ENCODE measurements at regions not wholly inside any gene's neighbourhood (a gene's known extent, or its start where the extent isn't known, plus 50 kb on each side); places are given as distances from the start of the nearest gene placed in this dataset.
"Not testable (repeated sequence)": the region's sequence is repeated elsewhere in the genome, so short reads cannot be mapped to it uniquely, and the experiment has no call there.

DNA sequence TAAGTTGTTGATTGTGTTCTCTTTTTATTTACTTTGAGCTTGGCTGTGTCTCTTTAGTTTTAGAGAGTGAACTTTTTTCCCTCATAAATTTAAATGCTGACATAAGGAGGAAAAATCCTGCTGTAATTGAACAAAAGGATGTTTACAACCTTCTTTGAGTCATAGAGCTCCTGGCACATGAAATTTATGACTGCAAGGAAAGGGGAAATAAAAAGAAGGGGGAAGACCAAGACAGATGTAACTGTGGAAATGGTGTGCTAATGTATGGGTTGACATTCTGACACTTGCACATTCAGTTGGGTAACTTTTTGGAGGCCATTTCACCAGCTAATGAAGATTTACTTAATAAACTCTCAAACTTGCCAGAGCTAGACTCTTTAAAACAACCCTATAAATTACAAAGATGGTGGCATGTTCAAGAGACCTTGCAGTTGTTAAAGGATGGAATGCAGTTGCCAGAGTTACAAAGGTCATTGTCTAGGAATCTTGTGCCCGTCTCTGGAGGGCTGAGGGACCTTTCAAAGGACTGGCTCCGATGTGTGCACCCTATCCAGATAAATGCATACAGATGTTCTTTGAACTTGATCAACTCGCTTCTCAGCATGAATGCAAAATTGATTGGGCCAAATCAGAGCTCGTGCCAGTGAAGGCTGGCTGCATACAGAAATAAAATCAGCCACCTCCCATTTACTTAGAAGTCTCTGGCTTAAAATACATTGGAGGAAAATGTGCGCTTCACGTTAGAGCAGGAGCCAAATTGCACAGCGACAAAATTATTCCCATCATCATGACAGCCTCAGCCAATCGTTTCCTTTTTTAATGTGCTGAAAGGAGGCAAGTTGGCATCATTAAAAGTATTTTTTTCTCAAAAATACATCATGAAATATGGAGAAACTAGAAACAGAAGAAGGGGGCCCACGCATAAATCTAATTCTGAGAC is 289.0 kb upstream of the XYLT1 start:
- in situ Hi-C loops (cut with HindIII; ENCODE audit: low sequenced_read_pairs), result no loop called here

- in situ Hi-C loops (cut with HindIII; ENCODE audit: low sequenced_read_pairs), result no loop called here
These were observed 287.0 kb upstream of the XYLT1 start for GRCh38 chr16:17757808-17758207.

GRCh38 chr16:17755158-17755557 is 284.4 kb upstream of the XYLT1 start:
- in situ Hi-C loops (cut with HindIII; ENCODE audit: low sequenced_read_pairs), result no loop called here

GRCh38 chr16:17753434-17753833 is 282.7 kb upstream of the XYLT1 start:
- in situ Hi-C loops (cut with HindIII; ENCODE audit: low sequenced_read_pairs), result no loop called here

GRCh38 chr16:17749706-17750105 is 278.9 kb upstream of the XYLT1 start:
- in situ Hi-C loops (cut with HindIII; ENCODE audit: low sequenced_read_pairs), result no loop called here

- in situ Hi-C loops (cut with HindIII; ENCODE audit: low sequenced_read_pairs), result no loop called here
These were observed 277.4 kb upstream of the XYLT1 start for GRCh38 chr16:17748044-17748719.

DNA sequence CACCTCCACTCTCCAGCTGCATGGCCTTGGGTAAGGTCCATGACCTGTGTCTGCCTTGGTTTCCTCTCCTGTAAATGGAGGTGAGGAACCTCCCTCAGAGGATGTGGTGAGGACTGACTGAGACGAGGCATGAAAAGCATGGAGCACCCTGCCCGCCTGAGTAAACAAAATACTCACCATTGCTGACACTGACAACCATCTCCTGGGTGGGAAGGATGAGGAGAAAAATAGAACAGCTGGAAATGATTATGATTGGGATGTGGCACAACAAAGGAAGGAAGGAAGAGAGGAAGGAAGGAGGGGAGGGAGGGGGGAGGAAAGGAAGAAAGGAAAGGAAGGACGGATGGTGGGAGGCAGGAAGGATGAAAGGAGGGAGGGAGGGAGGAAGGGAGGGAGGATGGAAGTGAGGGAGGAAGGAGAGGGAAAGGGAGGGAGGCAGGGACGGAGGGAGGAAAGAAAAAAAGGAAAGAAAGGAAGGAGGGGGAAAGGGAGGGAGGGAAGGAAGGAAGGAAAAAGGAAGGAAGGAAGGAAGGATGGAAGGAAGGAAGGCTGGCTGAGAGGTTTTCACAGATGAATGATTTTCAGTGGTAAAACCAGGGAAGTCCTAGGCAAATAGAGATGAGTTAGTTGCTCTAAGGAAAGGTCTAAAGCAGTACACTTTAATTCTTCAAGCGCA is 276.5 kb upstream of the XYLT1 start:
- in situ Hi-C loops (cut with HindIII; ENCODE audit: low sequenced_read_pairs), result no loop called here

- in situ Hi-C loops (cut with HindIII; ENCODE audit: low sequenced_read_pairs), result no loop called here
These were observed 274.3 kb upstream of the XYLT1 start for GRCh38 chr16:17744921-17745572.

GRCh38 chr16:17743578-17743977 is 272.8 kb upstream of the XYLT1 start:
- in situ Hi-C loops (cut with HindIII; ENCODE audit: low sequenced_read_pairs), result no loop called here

DNA sequence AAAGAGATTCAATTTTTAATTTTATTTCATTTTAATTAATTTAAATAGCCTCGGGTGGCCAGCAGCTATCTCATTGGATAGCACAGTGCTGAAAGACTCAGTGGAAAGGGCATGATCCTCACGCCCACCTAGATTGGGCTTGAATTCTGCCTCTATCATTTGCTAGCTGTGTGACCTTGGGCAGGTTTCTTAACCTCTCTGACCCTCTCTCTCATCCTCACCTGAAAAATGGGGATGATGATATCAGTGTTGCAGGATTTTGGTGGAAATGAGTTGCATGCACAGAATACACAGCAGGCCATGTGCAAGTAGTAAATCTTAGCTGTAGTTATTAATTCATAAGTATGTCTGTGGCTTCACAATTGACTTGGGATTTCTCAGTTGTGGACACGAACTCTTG is 272.4 kb upstream of the XYLT1 start:
- in situ Hi-C loops (cut with HindIII; ENCODE audit: low sequenced_read_pairs), result no loop called here

DNA sequence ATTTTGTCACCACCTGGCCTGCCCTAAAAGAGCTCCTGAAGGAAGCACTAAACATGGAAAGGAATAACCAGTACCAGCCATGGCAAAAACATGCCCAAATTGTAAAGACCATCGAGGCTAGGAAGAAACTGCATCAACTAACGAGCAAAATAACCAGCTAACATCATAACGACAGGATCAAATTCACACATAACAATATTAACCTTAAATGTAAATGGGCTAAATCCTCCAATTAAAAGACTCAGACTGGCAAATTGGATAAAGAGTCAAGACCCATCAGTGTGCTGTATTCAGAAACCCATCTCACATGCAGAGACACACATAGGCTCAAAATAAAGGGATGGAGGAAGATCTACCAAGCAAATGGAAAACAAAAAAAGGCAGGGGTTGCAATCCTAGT is 264.3 kb upstream of the XYLT1 start:
- in situ Hi-C loops (cut with HindIII; ENCODE audit: low sequenced_read_pairs), result not testable (repeated sequence)

DNA sequence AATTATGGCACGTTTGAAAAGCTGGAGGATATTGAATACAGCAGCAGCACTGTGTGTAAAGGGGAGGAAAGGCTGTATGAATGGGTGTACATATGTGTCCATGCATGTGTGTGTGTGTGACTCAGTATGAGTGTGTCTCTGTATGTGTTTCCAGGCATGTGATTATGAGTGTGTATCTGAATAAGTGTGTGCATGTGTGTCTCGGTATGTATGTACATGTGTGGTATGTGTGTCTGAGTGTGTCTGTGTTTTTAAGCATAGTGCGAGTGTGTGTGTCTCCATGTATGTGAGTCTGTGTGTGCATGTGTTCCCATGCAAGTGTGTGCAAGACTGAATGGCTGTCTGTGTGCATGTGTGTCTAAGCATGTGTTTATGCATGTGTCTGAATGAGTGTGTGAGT is 259.1 kb upstream of the XYLT1 start:
- in situ Hi-C loops (cut with HindIII; ENCODE audit: low sequenced_read_pairs), result no loop called here

DNA sequence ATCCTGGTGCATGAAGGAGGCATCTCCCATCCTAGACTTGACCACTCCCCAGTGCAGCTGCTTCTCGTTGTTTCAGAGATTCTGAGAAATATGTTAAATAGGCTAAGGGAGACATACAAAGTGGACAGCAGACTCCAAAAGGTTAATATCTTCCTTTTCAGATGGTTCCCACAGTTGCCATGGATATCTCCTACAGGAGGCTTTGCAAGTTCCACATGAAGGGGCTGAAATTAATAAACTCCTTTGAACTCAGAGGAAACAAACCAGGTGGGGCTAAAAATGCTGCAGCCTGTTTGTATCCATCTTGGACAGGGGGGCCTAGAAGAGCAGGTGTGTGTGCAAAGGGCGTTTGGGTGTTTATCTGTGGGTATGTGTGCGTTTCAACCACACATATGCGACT is 257.4 kb upstream of the XYLT1 start:
- in situ Hi-C loops (cut with HindIII; ENCODE audit: low sequenced_read_pairs), result no loop called here

- in situ Hi-C loops (cut with HindIII; ENCODE audit: low sequenced_read_pairs), result no loop called here
These were observed 253.6 kb upstream of the XYLT1 start for GRCh38 chr16:17724242-17724898.

- in situ Hi-C loops (cut with HindIII; ENCODE audit: low sequenced_read_pairs), result no loop called here
These were observed 252.9 kb upstream of the XYLT1 start for GRCh38 chr16:17723531-17724134.

DNA sequence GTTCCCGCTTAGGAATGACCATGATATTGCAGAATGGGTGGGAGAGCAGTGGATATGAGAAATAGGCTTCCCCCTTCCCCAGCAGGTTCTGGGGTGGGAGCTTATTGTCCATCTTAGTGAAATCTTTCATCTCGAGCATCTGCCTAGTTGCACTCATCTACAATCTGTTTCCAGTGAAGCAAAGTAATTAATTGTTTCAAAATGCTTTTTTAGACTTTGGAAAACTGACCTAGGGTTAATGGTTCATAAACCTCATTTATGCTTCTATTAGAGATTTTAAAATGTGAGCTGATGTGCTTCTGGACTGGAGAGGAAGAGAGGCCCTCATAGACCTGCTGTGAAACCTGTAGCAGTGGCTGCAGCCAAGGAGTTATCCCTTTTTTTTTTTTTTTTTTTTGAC is 247.7 kb upstream of the XYLT1 start:
- in situ Hi-C loops (cut with HindIII; ENCODE audit: low sequenced_read_pairs), result no loop called here

- in situ Hi-C loops (cut with HindIII; ENCODE audit: low sequenced_read_pairs), result no loop called here
These were observed 235.1 kb upstream of the XYLT1 start for GRCh38 chr16:17705847-17706246.

GRCh38 chr16:17696616-17697015 is 225.9 kb upstream of the XYLT1 start:
- in situ Hi-C loops (cut with HindIII; ENCODE audit: low sequenced_read_pairs), result loop anchor here (5.0 kb wide), 1 partner anchor 39 kb away; no protein-coding TSS in a partner anchor

- in situ Hi-C loops (cut with HindIII; ENCODE audit: low sequenced_read_pairs), result no loop called here
These were observed 221.7 kb upstream of the XYLT1 start for GRCh38 chr16:17692484-17692883.

DNA sequence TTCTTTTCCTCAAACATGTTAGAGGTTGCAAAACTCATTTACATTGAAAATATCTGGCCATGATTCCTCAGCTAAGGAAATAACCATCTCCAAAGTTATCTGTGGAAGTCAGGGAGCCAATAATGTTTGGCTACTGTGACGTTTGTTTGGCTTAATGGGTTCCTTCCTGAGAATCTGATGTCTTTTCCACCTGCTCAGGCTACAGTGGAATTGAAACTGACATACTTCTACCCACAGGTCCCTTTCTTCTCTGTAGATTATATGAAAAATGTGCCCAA is 221.1 kb upstream of the XYLT1 start:
- in situ Hi-C loops (cut with HindIII; ENCODE audit: low sequenced_read_pairs), result no loop called here

Data from endothelial cell of hepatic sinusoid (primary cell).